H9 (cell line): ENCODE measurements at regions not wholly inside any gene's neighbourhood (a gene's known extent, or its start where the extent isn't known, plus 50 kb on each side); places are given as distances from the start of the nearest gene placed in this dataset.

Source experiments
- DNase-seq: peaks from one replicate; pipeline ENCODE4 v3.0.0-alpha.2; 2017
- H2AFZ ChIP-seq: one replicate; pipeline ENCODE4 v1.6.1; 2013; ENCODE audit warnings: mild to moderate bottlenecking, low read length, control low read depth, moderate library complexity
- H2AK5ac ChIP-seq: 2 replicates; pipeline ENCODE4 v1.6.1; 2013; ENCODE audit warnings: low read length, control low read depth, mixed read lengths; ENCODE audit not compliant: insufficient read length
- H2BK120ac ChIP-seq: one replicate; pipeline ENCODE4 v1.6.1; 2013; ENCODE audit warnings: low read depth, mild to moderate bottlenecking, low read length, control low read depth, inconsistent platforms; ENCODE audit not compliant: poor library complexity, severe bottlenecking
- H2BK12ac ChIP-seq: 2 replicates; pipeline ENCODE4 v1.6.1; 2013; ENCODE audit warnings: low read length, control low read depth, mixed read lengths, low read depth; ENCODE audit not compliant: insufficient read length
- H2BK15ac ChIP-seq: 2 replicates; pipeline ENCODE4 v1.6.1; 2013; ENCODE audit warnings: low read depth, low read length, control low read depth
- H2BK20ac ChIP-seq: one replicate; pipeline ENCODE4 v1.6.1; 2013; ENCODE audit warnings: low read depth, mild to moderate bottlenecking, low read length, control low read depth, inconsistent platforms; ENCODE audit not compliant: poor library complexity, severe bottlenecking
- H2BK5ac ChIP-seq: 2 replicates; pipeline ENCODE4 v1.6.1; 2013; ENCODE audit warnings: low read length, control low read depth, mixed read lengths; ENCODE audit not compliant: insufficient read length
- H3K14ac ChIP-seq: 2 replicates; pipeline ENCODE4 v1.6.1; 2013; ENCODE audit warnings: low read length, control low read depth; ENCODE audit not compliant: insufficient read depth
- H3K18ac ChIP-seq: 2 replicates; pipeline ENCODE4 v1.6.1; 2013; ENCODE audit warnings: low read depth, mild to moderate bottlenecking, mixed read lengths, low read length, control low read depth; ENCODE audit not compliant: insufficient read length
- H3K23ac ChIP-seq: 2 replicates; pipeline ENCODE4 v1.6.1; 2013; ENCODE audit warnings: low read length, control low read depth, mixed read lengths, low read depth; ENCODE audit not compliant: insufficient read length
- H3K23me2 ChIP-seq: 2 replicates; pipeline ENCODE4 v1.6.1; 2013; ENCODE audit warnings: low read depth, mild to moderate bottlenecking, mixed read lengths, low read length, control low read depth; ENCODE audit not compliant: insufficient read length, poor library complexity, severe bottlenecking
- H3K27ac ChIP-seq: 2 replicates; pipeline ENCODE4 v1.5.1; 2013; ENCODE audit warnings: low read length, control low read depth, mixed read lengths, low read depth; ENCODE audit not compliant: insufficient read length
- H3K27me3 ChIP-seq: 2 replicates; pipeline ENCODE4 v1.6.1; 2013; ENCODE audit warnings: low read length, control low read depth, inconsistent platforms; ENCODE audit not compliant: insufficient read depth
- H3K4ac ChIP-seq: 2 replicates; pipeline ENCODE4 v1.6.1; 2013; ENCODE audit warnings: low read depth, mild to moderate bottlenecking, control low read depth, inconsistent platforms, low read length, moderate library complexity
- H3K4me1 ChIP-seq: 2 replicates; pipeline ENCODE4 v1.6.1; 2013; ENCODE audit warnings: low read length, control low read depth, inconsistent platforms; ENCODE audit not compliant: insufficient read depth
- H3K4me2 ChIP-seq: 2 replicates; pipeline ENCODE4 v1.6.1; 2013; ENCODE audit warnings: low read length, control low read depth, mixed read lengths; ENCODE audit not compliant: insufficient read length, insufficient read depth
- H3K56ac ChIP-seq: 2 replicates; pipeline ENCODE4 v1.6.1; 2013; ENCODE audit warnings: low read depth, mild to moderate bottlenecking, mixed read lengths, low read length, control low read depth; ENCODE audit not compliant: insufficient read length
- H3K79me1 ChIP-seq: 2 replicates; pipeline ENCODE4 v1.6.1; 2013; ENCODE audit warnings: low read depth, mild to moderate bottlenecking, moderate library complexity, low read length, control low read depth, inconsistent platforms; ENCODE audit not compliant: insufficient read depth, poor library complexity, severe bottlenecking
- H3K79me2 ChIP-seq: 2 replicates; pipeline ENCODE4 v1.6.1; 2013; ENCODE audit warnings: low read length, control low read depth, inconsistent platforms; ENCODE audit not compliant: insufficient read depth
- H3K9ac ChIP-seq: 2 replicates; pipeline ENCODE4 v1.6.1; 2013; ENCODE audit warnings: low read length, control low read depth, mixed read lengths; ENCODE audit not compliant: insufficient read length; ENCODE audit errors: extremely low read depth
- H3K9me3 ChIP-seq: one replicate; pipeline ENCODE4 v1.6.1; 2013; ENCODE audit warnings: low read depth, low read length, inconsistent platforms; ENCODE audit not compliant: control insufficient read depth
- H3T11ph ChIP-seq: one replicate; pipeline ENCODE4 v1.6.1; 2013; ENCODE audit warnings: mild to moderate bottlenecking, low read length, control low read depth, inconsistent platforms
- H4K20me1 ChIP-seq: one replicate; pipeline ENCODE4 v1.6.1; 2013; ENCODE audit not compliant: control insufficient read depth, insufficient read length, insufficient read depth
- H4K5ac ChIP-seq: 2 replicates; pipeline ENCODE4 v1.6.1; 2013; ENCODE audit warnings: low read depth, mild to moderate bottlenecking, mixed read lengths, low read length, control low read depth; ENCODE audit not compliant: insufficient read length
- H4K8ac ChIP-seq: replicated peaks from 2 replicates; pipeline ENCODE4 v1.6.1; 2013; ENCODE audit warnings: low read length, control low read depth, mixed read lengths, low read depth; ENCODE audit not compliant: insufficient read length
- H4K91ac ChIP-seq: 2 replicates; pipeline ENCODE4 v1.6.1; 2013; ENCODE audit warnings: low read depth, mild to moderate bottlenecking, moderate library complexity, mixed read lengths, low read length, control low read depth; ENCODE audit not compliant: insufficient read length
- H3K27ac Mint-ChIP-seq, 3 experiments: 2 replicates in 2 of 3; 3 replicates in 1 of 3; pipeline ENCODE4 v1.8.0; 2020 to 2021; ENCODE audit warnings: mixed read lengths in 3 of 3, mild to moderate bottlenecking in 1 of 3, moderate library complexity in 1 of 3
- H3K27me3 Mint-ChIP-seq: 2 replicates; pipeline ENCODE4 v1.8.0; 2021; ENCODE audit warnings: low read depth, mild to moderate bottlenecking, moderate library complexity, mixed read lengths
- H3K36me3 Mint-ChIP-seq, 3 experiments: 2 replicates in 2 of 3; 3 replicates in 1 of 3; pipeline ENCODE4 v1.8.0; 2020 to 2021; ENCODE audit warnings: low read depth in 3 of 3, mixed read lengths in 3 of 3; ENCODE audit not compliant: insufficient read depth in 1 of 3
- H3K4me1 Mint-ChIP-seq, 2 experiments: 2 replicates each; pipeline ENCODE4 v1.8.0; 2020; ENCODE audit warnings: mixed read lengths in 2 of 2
- H3K4me3 Mint-ChIP-seq, 2 experiments: 2 replicates in 1 of 2; 3 replicates in 1 of 2; pipeline ENCODE4 v1.8.0; 2020 to 2021; ENCODE audit warnings: mild to moderate bottlenecking in 2 of 2, mixed read lengths in 2 of 2, moderate library complexity in 1 of 2
- H3K9me3 Mint-ChIP-seq, 2 experiments: 2 replicates in 1 of 2; 3 replicates in 1 of 2; pipeline ENCODE4 v1.8.0; 2020; ENCODE audit warnings: mild to moderate bottlenecking in 2 of 2, mixed read lengths in 2 of 2, moderate library complexity in 1 of 2
- WGBS: extraction: QIAGEN DNeasy Blood & Tissue Kit; methylation state at CpG from one replicate; pipeline ENCODE4 v1.1.7; 2013; ENCODE audit warnings: missing lambda C conversion rate, low lambda C conversion rate, mixed read lengths; ENCODE audit not compliant: insufficient read length; ENCODE audit errors: extremely low coverage; 5-methylcytosine and 5-hydroxymethylcytosine counted together
- TF ChIP-seq, protein P1 (sequence below): fragments of 200-600 bp; sonication (generic); conservative IDR thresholded peaks from 3 replicates; pipeline ENCODE4 v1.8.0; 2021; ENCODE audit warnings: antibody characterized with exemption, mild to moderate bottlenecking

- no peak overlapping the region for H3K4me3 Mint-ChIP-seq
- H2BK120ac ChIP-seq, result no peak overlapping the region
- no peak overlapping the region for H3K27ac Mint-ChIP-seq
- no peaks in the 10 kb centered on the region for H3K9me3 ChIP-seq
- peaks cover 15 to 18% of the 10 kb centered on the region in 2 experiments for H3K4me1 Mint-ChIP-seq
- no peaks in the 10 kb centered on the region for H3K23me2 ChIP-seq
- no peaks in the 10 kb centered on the region; a peak in 1 of 5 replicates for H3K9me3 Mint-ChIP-seq
- H2BK20ac ChIP-seq, result no peak overlapping the region
- no peaks in the 10 kb centered on the region for H3K79me1 ChIP-seq
- peaks cover 9% of the 10 kb centered on the region; the same call in 1 of the 2 replicates for H3K27me3 Mint-ChIP-seq
- no peak overlapping the region for H3K4me2 ChIP-seq
- no peak overlapping the region for H3K4ac ChIP-seq
- no peak overlapping the region for H2BK12ac ChIP-seq
- no peak overlapping the region for H2AK5ac ChIP-seq
- H2AFZ ChIP-seq, result no peak overlapping the region
- no peak overlapping the region for H3K56ac ChIP-seq
- DNase-seq, result no peak
- no peak overlapping the region for H3K9ac ChIP-seq
- no peaks in the 10 kb centered on the region for H3K36me3 Mint-ChIP-seq
- no peak overlapping the region for H3T11ph ChIP-seq
- no CpG with 5 or more reads among the region's 4 CpGs for WGBS
- no peak overlapping the region for H3K18ac ChIP-seq
- no peak overlapping the region for H3K14ac ChIP-seq
- H4K8ac ChIP-seq, result no peak overlapping the region
- H3K27ac ChIP-seq, result no peak overlapping the region
- H4K5ac ChIP-seq, result no peak overlapping the region
- peaks cover 6% of the 10 kb centered on the region for H3K4me1 ChIP-seq
- no peaks in the 10 kb centered on the region for H3K79me2 ChIP-seq
- no peaks in the 10 kb centered on the region for H4K20me1 ChIP-seq
- TF ChIP-seq, protein P1, sequence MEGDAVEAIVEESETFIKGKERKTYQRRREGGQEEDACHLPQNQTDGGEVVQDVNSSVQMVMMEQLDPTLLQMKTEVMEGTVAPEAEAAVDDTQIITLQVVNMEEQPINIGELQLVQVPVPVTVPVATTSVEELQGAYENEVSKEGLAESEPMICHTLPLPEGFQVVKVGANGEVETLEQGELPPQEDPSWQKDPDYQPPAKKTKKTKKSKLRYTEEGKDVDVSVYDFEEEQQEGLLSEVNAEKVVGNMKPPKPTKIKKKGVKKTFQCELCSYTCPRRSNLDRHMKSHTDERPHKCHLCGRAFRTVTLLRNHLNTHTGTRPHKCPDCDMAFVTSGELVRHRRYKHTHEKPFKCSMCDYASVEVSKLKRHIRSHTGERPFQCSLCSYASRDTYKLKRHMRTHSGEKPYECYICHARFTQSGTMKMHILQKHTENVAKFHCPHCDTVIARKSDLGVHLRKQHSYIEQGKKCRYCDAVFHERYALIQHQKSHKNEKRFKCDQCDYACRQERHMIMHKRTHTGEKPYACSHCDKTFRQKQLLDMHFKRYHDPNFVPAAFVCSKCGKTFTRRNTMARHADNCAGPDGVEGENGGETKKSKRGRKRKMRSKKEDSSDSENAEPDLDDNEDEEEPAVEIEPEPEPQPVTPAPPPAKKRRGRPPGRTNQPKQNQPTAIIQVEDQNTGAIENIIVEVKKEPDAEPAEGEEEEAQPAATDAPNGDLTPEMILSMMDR, result no peak
- no peak overlapping the region for H4K91ac ChIP-seq
- H3K27me3 ChIP-seq, result no peaks in the 10 kb centered on the region
- no peak overlapping the region for H2BK5ac ChIP-seq
- no peak overlapping the region for H3K23ac ChIP-seq
- H2BK15ac ChIP-seq, result no peak overlapping the region
Observed at GRCh38 chr17:33797181-33797580, 457.9 kb upstream of the CCL2 start.
